ENCODE measurements at regions not wholly inside any gene's neighbourhood (a gene's known extent, or its start where the extent isn't known, plus 50 kb on each side); places are given as distances from the start of the nearest gene placed in this dataset.

- no peaks in the 10 kb centered on the region for H3K27me3 ChIP-seq (ENCODE audit: control insufficient read depth, insufficient read depth, low read length)
- no peaks in the 10 kb centered on the region for H3K9me3 ChIP-seq (replicated peaks; ENCODE audit: control insufficient read depth, low read depth, low read length)
- WGBS (ENCODE audit: insufficient coverage) = 93% methylated on average over 3 of the region's 3 CpGs
- no peaks in the 10 kb centered on the region for H3K36me3 ChIP-seq (ENCODE audit: control insufficient read depth, insufficient read depth, low read length)
- H3K4me3 ChIP-seq (ENCODE audit: low read length) = no peak overlapping the region
- peak overlapping the region; percentile 56 for H3K27ac ChIP-seq (ENCODE audit: low read length)
- DNase-seq = no peak
- H3K4me1 ChIP-seq (ENCODE audit: control insufficient read depth, insufficient read depth, low read length) = peaks cover 5% of the 10 kb centered on the region
Observed at GRCh38 chr4:106603471-106603870, 234.9 kb upstream of the GIMD1 start.

GRCh38 chr4:106602711-106603110 is 234.1 kb upstream of the GIMD1 start:
- Histone ChIP-seq H3K27ac (ENCODE audit: low read length) (peak overlapping the region; percentile 56), H3K4me3 (ENCODE audit: low read length) (no peak overlapping the region), H3K36me3 (ENCODE audit: control insufficient read depth, insufficient read depth, low read length) (no peaks in the 10 kb centered on the region), H3K4me1 (ENCODE audit: control insufficient read depth, insufficient read depth, low read length) (peaks cover 5% of the 10 kb centered on the region), H3K27me3 (ENCODE audit: control insufficient read depth, insufficient read depth, low read length) (no peaks in the 10 kb centered on the region), H3K9me3 (replicated peaks; ENCODE audit: control insufficient read depth, low read depth, low read length) (no peaks in the 10 kb centered on the region)
- WGBS (ENCODE audit: insufficient coverage) = no CpG with 5 or more reads among the region's 2 CpGs
- peak; percentile 93 for DNase-seq

DNA sequence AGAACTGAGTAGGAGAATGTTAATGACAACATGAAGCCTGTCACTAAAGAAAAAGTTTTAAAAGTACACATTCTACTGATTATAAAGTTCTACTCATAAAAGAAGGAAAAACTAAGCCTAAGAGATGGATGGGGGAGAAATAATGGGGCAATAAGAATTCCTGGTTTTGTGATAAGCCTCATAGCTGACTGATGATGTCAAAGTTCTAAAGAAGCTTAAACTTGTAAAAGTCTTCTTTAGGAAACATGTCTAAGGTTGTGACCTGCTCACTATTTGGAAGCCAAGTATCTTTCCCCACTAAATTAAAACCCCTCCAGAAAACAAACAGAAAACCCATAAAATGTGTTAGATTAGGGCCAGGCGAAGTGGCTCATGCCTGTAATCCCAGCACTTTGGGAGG is 232.9 kb upstream of the GIMD1 start:
- Histone ChIP-seq H3K9me3 (replicated peaks; ENCODE audit: control insufficient read depth, low read depth, low read length) (no peaks in the 10 kb centered on the region), H3K4me3 (ENCODE audit: low read length) (no peak overlapping the region), H3K4me1 (ENCODE audit: control insufficient read depth, insufficient read depth, low read length) (peaks cover 5% of the 10 kb centered on the region), H3K36me3 (ENCODE audit: control insufficient read depth, insufficient read depth, low read length) (no peaks in the 10 kb centered on the region), H3K27me3 (ENCODE audit: control insufficient read depth, insufficient read depth, low read length) (no peaks in the 10 kb centered on the region), H3K27ac (ENCODE audit: low read length) (no peak overlapping the region)
- no CpG with 5 or more reads among the region's 1 CpG for WGBS (ENCODE audit: insufficient coverage)
- DNase-seq = no peak

DNA sequence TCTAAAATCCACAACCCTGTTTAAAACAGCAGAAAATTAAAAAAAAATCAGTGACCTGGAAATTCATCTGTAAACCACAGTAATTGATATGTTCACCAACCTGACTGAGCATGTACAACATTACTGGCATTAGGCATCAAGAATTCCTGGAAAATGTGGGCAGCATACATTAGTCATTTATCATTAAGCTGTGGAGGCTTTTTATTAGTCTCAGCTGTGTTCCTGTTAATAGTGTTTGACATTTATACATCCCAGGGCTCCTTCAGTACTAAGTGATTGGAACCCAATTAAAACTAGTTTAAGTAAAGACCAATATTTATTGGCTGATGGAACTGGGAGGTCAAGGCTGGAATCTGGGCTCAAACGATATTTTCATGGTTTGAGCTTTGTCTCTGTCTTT is 227.3 kb upstream of the GIMD1 start:
- no peak overlapping the region for H3K27ac ChIP-seq (ENCODE audit: low read length)
- DNase-seq = no peak
- H3K4me3 ChIP-seq (ENCODE audit: low read length) = no peak overlapping the region
- H3K9me3 ChIP-seq (replicated peaks; ENCODE audit: control insufficient read depth, low read depth, low read length) = no peaks in the 10 kb centered on the region
- H3K36me3 ChIP-seq (ENCODE audit: control insufficient read depth, insufficient read depth, low read length) = no peaks in the 10 kb centered on the region
- WGBS (ENCODE audit: insufficient coverage) = no CpG with 5 or more reads among the region's 1 CpG
- H3K4me1 ChIP-seq (ENCODE audit: control insufficient read depth, insufficient read depth, low read length) = no peaks in the 10 kb centered on the region
- H3K27me3 ChIP-seq (ENCODE audit: control insufficient read depth, insufficient read depth, low read length) = no peaks in the 10 kb centered on the region

- H3K27ac ChIP-seq (ENCODE audit: low read length) = no peak overlapping the region
- no peak overlapping the region for H3K4me3 ChIP-seq (ENCODE audit: low read length)
- DNase-seq = no peak
Observed at GRCh38 chr4:106594291-106594952, 225.8 kb upstream of the GIMD1 start.

GRCh38 chr4:106588891-106589290 is 220.3 kb upstream of the GIMD1 start:
- no peak overlapping the region for H3K4me3 ChIP-seq (ENCODE audit: low read length)
- no CpG with 5 or more reads among the region's 1 CpG for WGBS (ENCODE audit: insufficient coverage)
- H3K27me3 ChIP-seq (ENCODE audit: control insufficient read depth, insufficient read depth, low read length) = no peaks in the 10 kb centered on the region
- no peak overlapping the region for H3K27ac ChIP-seq (ENCODE audit: low read length)
- no peaks in the 10 kb centered on the region for H3K4me1 ChIP-seq (ENCODE audit: control insufficient read depth, insufficient read depth, low read length)
- no peaks in the 10 kb centered on the region for H3K36me3 ChIP-seq (ENCODE audit: control insufficient read depth, insufficient read depth, low read length)
- H3K9me3 ChIP-seq (replicated peaks; ENCODE audit: control insufficient read depth, low read depth, low read length) = no peaks in the 10 kb centered on the region
- peak; percentile 70 for DNase-seq

More at GRCh38 chr4:106594291-106594952, 225.8 kb upstream of the GIMD1 start:
- Histone ChIP-seq H3K27me3 (ENCODE audit: control insufficient read depth, insufficient read depth, low read length) (no peaks in the 10 kb centered on the region), H3K9me3 (replicated peaks; ENCODE audit: control insufficient read depth, low read depth, low read length) (no peaks in the 10 kb centered on the region), H3K4me1 (ENCODE audit: control insufficient read depth, insufficient read depth, low read length) (no peaks in the 10 kb centered on the region), H3K36me3 (ENCODE audit: control insufficient read depth, insufficient read depth, low read length) (no peaks in the 10 kb centered on the region)

DNA sequence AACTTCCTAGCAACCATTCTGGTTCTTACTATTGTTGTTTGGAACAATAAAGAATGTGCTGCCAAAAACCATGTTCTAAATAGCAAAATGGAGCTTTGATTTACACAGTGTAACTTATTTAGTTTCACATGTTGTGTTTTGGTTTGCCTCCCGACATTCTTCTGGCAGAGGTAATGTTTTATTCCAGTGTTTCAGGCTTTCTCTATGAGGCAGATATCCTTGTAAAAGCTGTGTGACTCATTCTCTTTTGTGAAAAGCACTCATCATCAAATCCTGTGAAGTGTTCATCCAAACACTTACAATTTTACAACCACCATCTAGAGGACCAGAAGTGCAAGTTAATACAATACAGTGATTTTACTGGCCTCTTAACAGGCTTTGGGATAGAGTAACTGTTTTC is 219.0 kb upstream of the GIMD1 start:
- no peaks in the 10 kb centered on the region for H3K9me3 ChIP-seq (replicated peaks; ENCODE audit: control insufficient read depth, low read depth, low read length)
- DNase-seq = peak; percentile 92
- peak overlapping the region; percentile 18 for H3K27ac ChIP-seq (ENCODE audit: low read length)
- no CpG with 5 or more reads among the region's 1 CpG for WGBS (ENCODE audit: insufficient coverage)
- no peaks in the 10 kb centered on the region for H3K4me1 ChIP-seq (ENCODE audit: control insufficient read depth, insufficient read depth, low read length)
- no peak overlapping the region for H3K4me3 ChIP-seq (ENCODE audit: low read length)
- H3K36me3 ChIP-seq (ENCODE audit: control insufficient read depth, insufficient read depth, low read length) = no peaks in the 10 kb centered on the region
- H3K27me3 ChIP-seq (ENCODE audit: control insufficient read depth, insufficient read depth, low read length) = no peaks in the 10 kb centered on the region

GRCh38 chr4:106585915-106586349 is 217.4 kb upstream of the GIMD1 start:
- Histone ChIP-seq H3K9me3 (replicated peaks; ENCODE audit: control insufficient read depth, low read depth, low read length) (no peaks in the 10 kb centered on the region), H3K27me3 (ENCODE audit: control insufficient read depth, insufficient read depth, low read length) (no peaks in the 10 kb centered on the region), H3K4me3 (ENCODE audit: low read length) (no peak overlapping the region), H3K36me3 (ENCODE audit: control insufficient read depth, insufficient read depth, low read length) (no peaks in the 10 kb centered on the region), H3K4me1 (ENCODE audit: control insufficient read depth, insufficient read depth, low read length) (no peaks in the 10 kb centered on the region), H3K27ac (ENCODE audit: low read length) (no peak overlapping the region)
- no peak for DNase-seq
- WGBS (ENCODE audit: insufficient coverage) = no CpG with 5 or more reads among the region's 1 CpG

DNA sequence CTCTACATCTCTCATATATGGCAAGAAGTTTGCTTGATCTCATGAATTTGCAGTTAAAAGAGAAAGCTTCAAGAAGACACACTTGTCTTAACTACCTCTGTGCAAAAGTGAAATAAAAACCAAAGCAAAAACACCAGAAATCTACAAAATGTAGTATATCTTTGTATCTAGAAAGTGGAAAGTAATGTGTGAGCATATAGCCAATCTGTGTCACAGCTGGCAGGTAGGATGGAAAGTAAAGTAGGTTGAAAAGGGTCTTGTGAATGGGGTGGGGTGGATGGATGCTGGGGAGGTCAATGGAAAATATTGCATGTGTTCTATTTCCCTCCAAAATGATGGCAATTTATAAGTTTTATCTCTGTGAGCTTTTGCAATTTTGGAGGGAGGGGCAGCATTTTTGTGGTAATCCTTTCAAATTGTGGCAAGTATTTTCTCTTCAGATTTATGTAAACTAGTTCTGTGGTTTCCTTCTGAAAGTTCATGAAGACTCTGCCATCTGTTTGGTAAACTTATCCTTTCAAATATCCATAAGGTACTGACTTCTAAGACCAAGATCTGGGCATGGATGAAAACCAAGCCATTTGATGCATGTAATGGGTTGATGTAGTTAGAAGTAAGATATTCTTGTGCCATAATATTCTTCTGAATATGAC is 215.9 kb upstream of the GIMD1 start:
- no peak overlapping the region for H3K27ac ChIP-seq (ENCODE audit: low read length)
- no peaks in the 10 kb centered on the region for H3K36me3 ChIP-seq (ENCODE audit: control insufficient read depth, insufficient read depth, low read length)
- no peaks in the 10 kb centered on the region for H3K9me3 ChIP-seq (replicated peaks; ENCODE audit: control insufficient read depth, low read depth, low read length)
- no peaks in the 10 kb centered on the region for H3K4me1 ChIP-seq (ENCODE audit: control insufficient read depth, insufficient read depth, low read length)
- H3K27me3 ChIP-seq (ENCODE audit: control insufficient read depth, insufficient read depth, low read length) = no peaks in the 10 kb centered on the region
- DNase-seq = peak; percentile 51
- H3K4me3 ChIP-seq (ENCODE audit: low read length) = no peak overlapping the region

GRCh38 chr4:106583567-106583966 is 215.0 kb upstream of the GIMD1 start:
- H3K27ac ChIP-seq (ENCODE audit: low read length) = no peak overlapping the region
- no peaks in the 10 kb centered on the region for H3K9me3 ChIP-seq (replicated peaks; ENCODE audit: control insufficient read depth, low read depth, low read length)
- H3K4me3 ChIP-seq (ENCODE audit: low read length) = no peak overlapping the region
- H3K27me3 ChIP-seq (ENCODE audit: control insufficient read depth, insufficient read depth, low read length) = no peaks in the 10 kb centered on the region
- WGBS (ENCODE audit: insufficient coverage) = no CpG with 5 or more reads among the region's 2 CpGs
- H3K4me1 ChIP-seq (ENCODE audit: control insufficient read depth, insufficient read depth, low read length) = no peaks in the 10 kb centered on the region
- H3K36me3 ChIP-seq (ENCODE audit: control insufficient read depth, insufficient read depth, low read length) = no peaks in the 10 kb centered on the region
- DNase-seq = peak; percentile 55
